ENCODE measurements at regions not wholly inside any gene's neighbourhood (a gene's known extent, or its start where the extent isn't known, plus 50 kb on each side); places are given as distances from the start of the nearest gene placed in this dataset.

DNA sequence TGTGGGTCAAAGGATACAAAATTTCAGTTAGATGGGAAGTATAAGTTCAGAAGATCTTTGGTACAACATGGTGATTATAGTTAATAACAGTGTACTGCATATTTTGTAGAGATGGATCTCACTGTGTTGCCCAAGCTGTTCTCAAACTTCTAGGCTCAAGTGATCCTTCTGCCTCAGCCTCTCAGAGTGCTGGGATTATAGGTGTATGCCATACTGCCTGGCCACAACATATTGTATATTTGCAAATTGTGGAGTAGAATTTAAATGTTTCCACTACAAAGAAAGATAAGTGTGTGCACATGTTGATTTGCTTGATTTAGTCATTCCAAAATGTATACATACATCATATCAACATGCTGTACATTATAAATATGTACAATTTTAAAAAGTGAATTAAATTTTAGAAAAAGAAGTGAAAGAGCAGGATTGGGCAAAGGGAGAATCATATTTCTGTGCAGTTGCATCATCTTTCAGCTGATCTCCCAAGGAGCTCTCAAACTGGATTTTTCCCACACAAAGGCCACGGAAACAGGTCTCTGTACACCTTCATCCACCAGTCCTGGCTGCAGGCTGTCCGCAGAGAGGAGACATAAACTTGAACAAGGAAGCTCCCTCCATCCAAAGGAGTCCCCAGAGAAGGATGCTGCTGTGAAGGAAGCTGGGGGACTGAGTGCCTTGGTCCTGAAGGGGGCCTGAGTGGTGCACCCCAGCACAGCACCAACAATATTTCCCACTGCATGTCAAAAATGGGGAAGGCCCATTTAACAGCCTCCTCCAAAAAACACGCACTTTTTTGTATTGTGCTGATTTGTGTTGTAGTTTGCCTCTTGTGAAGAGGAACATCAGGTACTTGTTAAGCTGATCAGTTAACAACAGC lies 217.1 kb upstream of the GHITM start:
- H3K9ac ChIP-seq (ENCODE audit: low read length in 5 of 5), result no peak overlapping the region
- peaks cover 0 to 10% (median 9%) of the 10 kb centered on the region in 5 donors for H3K4me1 ChIP-seq (ENCODE audit: control insufficient read depth in 5 of 5, insufficient read depth in 5 of 5, low read length in 5 of 5)
- no peaks in the 10 kb centered on the region for H3K36me3 ChIP-seq (ENCODE audit: control insufficient read depth in 5 of 5, insufficient read depth in 5 of 5, low read length in 5 of 5)
- H3K9me3 ChIP-seq (ENCODE audit: control insufficient read depth in 5 of 5, low read length in 5 of 5), result no peaks in the 10 kb centered on the region
- no peak overlapping the region for H3K27ac ChIP-seq (ENCODE audit: low read depth, low read length)
- H3K27me3 ChIP-seq (ENCODE audit: control insufficient read depth in 5 of 5, insufficient read depth in 4 of 5, low read length in 5 of 5), result peaks cover 0 to 3% (median 0%) of the 10 kb centered on the region in 5 donors
- no peak overlapping the region for H3K4me3 ChIP-seq (ENCODE audit: low read depth in 1 of 5, low read length in 5 of 5)

DNA sequence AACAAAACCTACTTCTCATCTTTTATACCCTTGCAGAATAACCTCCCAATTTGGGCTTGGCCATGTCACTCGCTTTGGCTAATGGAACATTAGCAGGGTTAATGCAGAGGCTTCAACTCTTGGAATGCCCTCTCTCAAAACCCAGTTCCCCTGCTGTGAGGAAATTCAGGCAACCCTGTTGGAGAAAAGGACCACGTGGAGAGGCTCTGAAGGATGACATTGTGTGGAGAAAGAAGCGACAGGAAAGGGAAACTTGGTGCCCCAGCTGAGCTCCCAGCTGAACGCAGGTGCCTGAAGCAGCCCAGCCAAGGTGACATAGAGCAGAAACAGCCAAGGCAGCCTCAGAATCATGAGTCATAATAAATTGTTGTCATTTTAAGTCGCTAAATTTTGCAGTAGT lies 214.2 kb upstream of the GHITM start:
- H3K27ac ChIP-seq (ENCODE audit: low read depth, low read length), result no peak overlapping the region
- H3K27me3 ChIP-seq (ENCODE audit: control insufficient read depth in 5 of 5, insufficient read depth in 4 of 5, low read length in 5 of 5), result peaks cover 0 to 3% (median 0%) of the 10 kb centered on the region in 5 donors
- peaks cover 0 to 5% (median 4%) of the 10 kb centered on the region in 5 donors for H3K4me1 ChIP-seq (ENCODE audit: control insufficient read depth in 5 of 5, insufficient read depth in 5 of 5, low read length in 5 of 5)
- no peaks in the 10 kb centered on the region for H3K9me3 ChIP-seq (ENCODE audit: control insufficient read depth in 5 of 5, low read length in 5 of 5)
- no peaks in the 10 kb centered on the region for H3K36me3 ChIP-seq (ENCODE audit: control insufficient read depth in 5 of 5, insufficient read depth in 5 of 5, low read length in 5 of 5)
- H3K4me3 ChIP-seq (ENCODE audit: low read depth in 1 of 5, low read length in 5 of 5), result no peak overlapping the region
- H3K9ac ChIP-seq (ENCODE audit: low read length in 5 of 5), result no peak overlapping the region

- Histone ChIP-seq H3K9ac (ENCODE audit: low read length in 5 of 5) (no peak overlapping the region), H3K27ac (ENCODE audit: low read depth, low read length) (no peak overlapping the region), H3K9me3 (ENCODE audit: control insufficient read depth in 5 of 5, low read length in 5 of 5) (no peaks in the 10 kb centered on the region), H3K27me3 (ENCODE audit: control insufficient read depth in 5 of 5, insufficient read depth in 4 of 5, low read length in 5 of 5) (peaks cover 0 to 3% (median 0%) of the 10 kb centered on the region in 5 donors), H3K4me1 (ENCODE audit: control insufficient read depth in 5 of 5, insufficient read depth in 5 of 5, low read length in 5 of 5) (peaks cover 0 to 5% (median 4%) of the 10 kb centered on the region in 5 donors), H3K36me3 (ENCODE audit: control insufficient read depth in 5 of 5, insufficient read depth in 5 of 5, low read length in 5 of 5) (no peaks in the 10 kb centered on the region), H3K4me3 (ENCODE audit: low read depth in 1 of 5, low read length in 5 of 5) (no peak overlapping the region)
These were observed 212.7 kb upstream of the GHITM start for GRCh38 chr10:83926606-83927005.

DNA sequence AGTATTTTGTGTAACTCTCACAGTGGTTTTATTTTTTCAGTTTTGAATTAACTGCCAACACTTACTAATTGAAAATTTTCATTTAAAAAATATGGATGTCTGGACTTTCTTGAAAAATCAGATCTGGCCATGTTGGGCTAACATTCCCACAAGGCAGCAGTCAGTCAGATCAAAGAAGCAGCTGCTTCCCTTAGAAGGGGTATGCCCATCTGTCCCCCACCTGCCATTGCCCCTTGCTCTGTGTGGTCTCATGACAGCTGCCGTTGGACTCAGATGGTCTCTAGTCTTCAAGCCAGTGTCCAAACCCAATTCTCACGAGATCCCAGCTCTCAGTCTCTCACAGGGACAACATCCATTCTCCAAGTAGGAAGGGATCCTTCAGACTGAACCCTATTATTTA lies 212.1 kb upstream of the GHITM start:
- Histone ChIP-seq H3K27me3 (ENCODE audit: control insufficient read depth in 5 of 5, insufficient read depth in 4 of 5, low read length in 5 of 5) (peaks cover 0 to 3% (median 0%) of the 10 kb centered on the region in 5 donors), H3K4me3 (ENCODE audit: low read depth in 1 of 5, low read length in 5 of 5) (no peak overlapping the region), H3K9me3 (ENCODE audit: control insufficient read depth in 5 of 5, low read length in 5 of 5) (no peaks in the 10 kb centered on the region), H3K9ac (ENCODE audit: low read length in 5 of 5) (no peak overlapping the region), H3K36me3 (ENCODE audit: control insufficient read depth in 5 of 5, insufficient read depth in 5 of 5, low read length in 5 of 5) (no peaks in the 10 kb centered on the region), H3K4me1 (ENCODE audit: control insufficient read depth in 5 of 5, insufficient read depth in 5 of 5, low read length in 5 of 5) (peaks cover 0 to 5% (median 4%) of the 10 kb centered on the region in 5 donors), H3K27ac (ENCODE audit: low read depth, low read length) (no peak overlapping the region)

DNA sequence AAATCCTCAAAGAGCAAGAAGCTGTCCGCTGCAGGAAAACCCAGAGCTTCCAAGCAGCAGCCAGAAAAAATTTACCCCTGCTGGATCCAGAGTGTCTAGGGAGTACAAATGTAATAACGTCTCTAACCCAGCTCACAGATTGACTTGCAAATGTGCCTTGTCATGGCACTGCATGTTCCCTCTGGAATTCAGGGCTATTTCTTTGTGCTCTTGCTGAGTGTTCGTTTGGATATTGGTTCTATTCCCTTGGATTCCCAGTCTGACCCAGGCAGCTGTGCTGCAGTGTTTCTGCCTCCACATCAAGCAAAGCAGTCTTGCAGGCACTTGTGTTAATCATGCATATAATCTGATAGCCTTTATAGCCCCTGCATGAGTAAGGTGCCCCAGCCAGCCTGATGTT lies 209.9 kb upstream of the GHITM start:
- Histone ChIP-seq H3K4me1 (ENCODE audit: control insufficient read depth in 5 of 5, insufficient read depth in 5 of 5, low read length in 5 of 5) (peaks cover 0 to 5% (median 4%) of the 10 kb centered on the region in 5 donors), H3K27me3 (ENCODE audit: control insufficient read depth in 5 of 5, insufficient read depth in 4 of 5, low read length in 5 of 5) (no peaks in the 10 kb centered on the region), H3K4me3 (ENCODE audit: low read depth in 1 of 5, low read length in 5 of 5) (no peak overlapping the region), H3K9ac (ENCODE audit: low read length in 5 of 5) (no peak overlapping the region), H3K9me3 (ENCODE audit: control insufficient read depth in 5 of 5, low read length in 5 of 5) (no peaks in the 10 kb centered on the region), H3K36me3 (ENCODE audit: control insufficient read depth in 5 of 5, insufficient read depth in 5 of 5, low read length in 5 of 5) (no peaks in the 10 kb centered on the region), H3K27ac (ENCODE audit: low read depth, low read length) (no peak overlapping the region)

GRCh38 chr10:83931669-83932068 lies 207.6 kb upstream of the GHITM start:
- Histone ChIP-seq H3K9ac (ENCODE audit: low read length in 5 of 5) (no peak overlapping the region), H3K27ac (ENCODE audit: low read depth, low read length) (no peak overlapping the region), H3K9me3 (ENCODE audit: control insufficient read depth in 5 of 5, low read length in 5 of 5) (no peaks in the 10 kb centered on the region), H3K27me3 (ENCODE audit: control insufficient read depth in 5 of 5, insufficient read depth in 4 of 5, low read length in 5 of 5) (no peaks in the 10 kb centered on the region), H3K36me3 (ENCODE audit: control insufficient read depth in 5 of 5, insufficient read depth in 5 of 5, low read length in 5 of 5) (no peaks in the 10 kb centered on the region), H3K4me3 (ENCODE audit: low read depth in 1 of 5, low read length in 5 of 5) (no peak overlapping the region), H3K4me1 (ENCODE audit: control insufficient read depth in 5 of 5, insufficient read depth in 5 of 5, low read length in 5 of 5) (peaks cover 0 to 5% (median 4%) of the 10 kb centered on the region in 5 donors)

DNA sequence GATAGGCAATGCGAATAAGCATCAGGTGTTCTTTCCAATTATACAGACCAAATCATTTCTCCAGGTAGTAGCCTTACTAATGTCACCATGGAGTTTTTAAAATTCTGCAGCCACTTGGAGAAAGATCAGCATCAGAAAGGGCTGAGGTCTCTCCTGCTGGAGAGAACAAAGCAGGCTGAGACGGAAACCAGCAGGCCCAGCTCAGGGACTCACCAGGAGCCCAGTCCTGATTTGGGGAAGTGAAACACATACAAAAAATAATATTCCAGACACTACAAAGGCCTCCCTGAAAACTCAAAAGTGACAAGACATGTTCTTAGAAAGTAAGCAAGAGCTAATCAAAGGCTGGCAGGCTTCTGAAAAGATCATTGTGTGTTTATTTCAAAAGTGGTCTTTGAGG lies 207.1 kb upstream of the GHITM start:
- no peak overlapping the region for H3K27ac ChIP-seq (ENCODE audit: low read depth, low read length)
- peaks cover 0 to 5% (median 4%) of the 10 kb centered on the region in 5 donors for H3K4me1 ChIP-seq (ENCODE audit: control insufficient read depth in 5 of 5, insufficient read depth in 5 of 5, low read length in 5 of 5)
- no peaks in the 10 kb centered on the region for H3K9me3 ChIP-seq (ENCODE audit: control insufficient read depth in 5 of 5, low read length in 5 of 5)
- no peaks in the 10 kb centered on the region for H3K27me3 ChIP-seq (ENCODE audit: control insufficient read depth in 5 of 5, insufficient read depth in 4 of 5, low read length in 5 of 5)
- H3K4me3 ChIP-seq (ENCODE audit: low read depth in 1 of 5, low read length in 5 of 5), result no peak overlapping the region
- H3K9ac ChIP-seq (ENCODE audit: low read length in 5 of 5), result no peak overlapping the region
- no peaks in the 10 kb centered on the region for H3K36me3 ChIP-seq (ENCODE audit: control insufficient read depth in 5 of 5, insufficient read depth in 5 of 5, low read length in 5 of 5)

DNA sequence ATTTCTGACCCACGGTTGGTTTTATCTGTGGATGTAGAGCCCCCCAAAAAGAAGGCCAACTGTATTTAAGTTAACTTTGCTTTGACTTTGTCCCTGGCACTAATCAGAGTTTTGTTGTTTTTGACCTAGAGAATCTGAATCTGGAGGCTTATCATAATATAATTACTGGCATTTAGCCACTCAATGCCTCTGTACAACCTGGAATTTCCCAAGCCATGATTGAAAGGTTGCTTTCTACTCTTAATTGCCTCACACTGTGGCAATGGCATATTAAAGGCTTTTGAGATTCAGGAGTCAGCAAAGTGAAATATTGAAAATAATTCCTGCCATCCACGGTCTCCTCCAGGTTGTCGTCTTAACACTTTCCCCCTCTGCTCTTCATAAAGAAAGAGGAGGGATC lies 205.2 kb upstream of the GHITM start:
- H3K36me3 ChIP-seq (ENCODE audit: control insufficient read depth in 5 of 5, insufficient read depth in 5 of 5, low read length in 5 of 5), result no peaks in the 10 kb centered on the region
- H3K9ac ChIP-seq (ENCODE audit: low read length in 5 of 5), result no peak overlapping the region
- no peaks in the 10 kb centered on the region for H3K9me3 ChIP-seq (ENCODE audit: control insufficient read depth in 5 of 5, low read length in 5 of 5)
- no peaks in the 10 kb centered on the region for H3K27me3 ChIP-seq (ENCODE audit: control insufficient read depth in 5 of 5, insufficient read depth in 4 of 5, low read length in 5 of 5)
- peaks cover 0 to 5% (median 4%) of the 10 kb centered on the region in 5 donors for H3K4me1 ChIP-seq (ENCODE audit: control insufficient read depth in 5 of 5, insufficient read depth in 5 of 5, low read length in 5 of 5)
- H3K27ac ChIP-seq (ENCODE audit: low read depth, low read length), result no peak overlapping the region
- no peak overlapping the region for H3K4me3 ChIP-seq (ENCODE audit: low read depth in 1 of 5, low read length in 5 of 5)

- H3K36me3 ChIP-seq (ENCODE audit: control insufficient read depth in 5 of 5, insufficient read depth in 5 of 5, low read length in 5 of 5), result no peaks in the 10 kb centered on the region
- peaks cover 0 to under 1% (median 0%) of the 10 kb centered on the region in 5 donors for H3K4me1 ChIP-seq (ENCODE audit: control insufficient read depth in 5 of 5, insufficient read depth in 5 of 5, low read length in 5 of 5)
- no peak overlapping the region for H3K4me3 ChIP-seq (ENCODE audit: low read depth in 1 of 5, low read length in 5 of 5)
- no peaks in the 10 kb centered on the region for H3K9me3 ChIP-seq (ENCODE audit: control insufficient read depth in 5 of 5, low read length in 5 of 5)
- H3K27me3 ChIP-seq (ENCODE audit: control insufficient read depth in 5 of 5, insufficient read depth in 4 of 5, low read length in 5 of 5), result no peaks in the 10 kb centered on the region
- no peak overlapping the region for H3K9ac ChIP-seq (ENCODE audit: low read length in 5 of 5)
- H3K27ac ChIP-seq (ENCODE audit: low read depth, low read length), result no peak overlapping the region
These were observed 204.5 kb upstream of the GHITM start for GRCh38 chr10:83934641-83935338.

- Histone ChIP-seq H3K36me3 (ENCODE audit: control insufficient read depth in 5 of 5, insufficient read depth in 5 of 5, low read length in 5 of 5) (no peaks in the 10 kb centered on the region), H3K4me1 (ENCODE audit: control insufficient read depth in 5 of 5, insufficient read depth in 5 of 5, low read length in 5 of 5) (no peaks in the 10 kb centered on the region), H3K4me3 (ENCODE audit: low read depth in 1 of 5, low read length in 5 of 5) (no peak overlapping the region), H3K9ac (ENCODE audit: low read length in 5 of 5) (no peak overlapping the region), H3K27ac (ENCODE audit: low read depth, low read length) (no peak overlapping the region), H3K9me3 (ENCODE audit: control insufficient read depth in 5 of 5, low read length in 5 of 5) (no peaks in the 10 kb centered on the region), H3K27me3 (ENCODE audit: control insufficient read depth in 5 of 5, insufficient read depth in 4 of 5, low read length in 5 of 5) (no peaks in the 10 kb centered on the region)
These were observed 204.0 kb upstream of the GHITM start for GRCh38 chr10:83935339-83935736.

All from subcutaneous abdominal adipose tissue (tissue), 5 donors.